ENCODE measurements at regions not wholly inside any gene's neighbourhood (a gene's known extent, or its start where the extent isn't known, plus 50 kb on each side); places are given as distances from the start of the nearest gene placed in this dataset.
"Not testable (repeated sequence)": the region's sequence is repeated elsewhere in the genome, so short reads cannot be mapped to it uniquely, and the experiment has no call there.

DNA sequence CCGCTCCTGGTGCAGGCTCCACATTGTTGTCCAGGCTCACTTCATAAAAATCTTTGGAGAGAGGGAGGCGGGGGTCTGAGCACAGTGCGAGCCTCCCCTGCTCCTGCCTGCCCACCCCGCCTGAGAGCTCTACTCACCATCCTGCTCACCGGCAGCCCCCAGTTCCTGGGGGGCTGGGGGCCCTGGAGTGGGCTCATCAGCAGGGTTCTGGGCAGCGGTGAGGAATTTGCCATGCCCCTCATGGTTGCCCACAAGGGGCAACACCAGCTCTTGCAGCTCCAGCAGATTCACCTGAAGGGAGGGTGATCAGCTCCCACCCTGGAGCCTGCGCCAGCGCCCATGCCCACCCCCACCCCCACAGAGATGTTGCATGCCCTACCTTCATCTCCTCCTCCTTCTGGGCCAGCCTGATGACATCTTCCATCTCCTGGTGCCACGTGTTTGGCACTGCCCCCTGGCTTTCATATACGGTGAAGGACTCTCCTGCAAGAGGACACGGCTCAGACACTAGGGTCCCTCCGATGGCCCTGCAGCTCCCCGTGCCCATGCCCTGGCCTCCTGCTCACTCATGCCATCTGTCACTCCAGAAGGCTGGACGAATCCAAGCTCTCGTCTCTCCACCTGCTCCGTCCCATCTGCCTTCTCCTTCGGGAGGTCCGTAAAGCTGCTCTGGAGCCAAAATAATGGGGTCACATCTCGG, 162.1 kb downstream of the TBC1D2B start:
- POLR2A ChIA-PET = no interaction called here
- Histone ChIP-seq H3K4me3 (ENCODE audit: low read depth in 2 of 2, low read length in 2 of 2) (no peak overlapping the region), H3K27me3 (ENCODE audit: control insufficient read depth, insufficient read depth, low read length) (no peaks in the 10 kb centered on the region), H3K4me1 (ENCODE audit: control insufficient read depth, insufficient read depth, low read length) (no peaks in the 10 kb centered on the region), H3K36me3 (ENCODE audit: control insufficient read depth, insufficient read depth, low read length) (no peaks in the 10 kb centered on the region), H3K9me3 (ENCODE audit: control insufficient read depth, insufficient read depth, low read depth, low read length) (no peaks in the 10 kb centered on the region), H3K27ac (ENCODE audit: low read length) (no peak overlapping the region)
- intact Hi-C loops (cut with micrococcal nuclease; ENCODE audit: unreplicated experiment) = no loop called here
- no TSS peak for BruUV-seq (replicated peaks)
- in situ Hi-C loops (cut with HindIII; ENCODE audit: low pct_unique_long_range_greater_than_20kb, low sequenced_read_pairs) = no loop called here
- CTCF ChIA-PET = no interaction called here
- ATAC-seq = no peak
- DNase-seq (ENCODE audit: low read depth, low spot score) = no peak
- TF ChIP-seq, protein P1, sequence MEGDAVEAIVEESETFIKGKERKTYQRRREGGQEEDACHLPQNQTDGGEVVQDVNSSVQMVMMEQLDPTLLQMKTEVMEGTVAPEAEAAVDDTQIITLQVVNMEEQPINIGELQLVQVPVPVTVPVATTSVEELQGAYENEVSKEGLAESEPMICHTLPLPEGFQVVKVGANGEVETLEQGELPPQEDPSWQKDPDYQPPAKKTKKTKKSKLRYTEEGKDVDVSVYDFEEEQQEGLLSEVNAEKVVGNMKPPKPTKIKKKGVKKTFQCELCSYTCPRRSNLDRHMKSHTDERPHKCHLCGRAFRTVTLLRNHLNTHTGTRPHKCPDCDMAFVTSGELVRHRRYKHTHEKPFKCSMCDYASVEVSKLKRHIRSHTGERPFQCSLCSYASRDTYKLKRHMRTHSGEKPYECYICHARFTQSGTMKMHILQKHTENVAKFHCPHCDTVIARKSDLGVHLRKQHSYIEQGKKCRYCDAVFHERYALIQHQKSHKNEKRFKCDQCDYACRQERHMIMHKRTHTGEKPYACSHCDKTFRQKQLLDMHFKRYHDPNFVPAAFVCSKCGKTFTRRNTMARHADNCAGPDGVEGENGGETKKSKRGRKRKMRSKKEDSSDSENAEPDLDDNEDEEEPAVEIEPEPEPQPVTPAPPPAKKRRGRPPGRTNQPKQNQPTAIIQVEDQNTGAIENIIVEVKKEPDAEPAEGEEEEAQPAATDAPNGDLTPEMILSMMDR (IDR thresholded peaks at IDR 0.05) = no peak
- no peak for TF ChIP-seq TCF7L2 (IDR thresholded peaks at IDR 0.05; ENCODE audit: low read depth, low read length)
- TF ChIP-seq, protein P2, sequence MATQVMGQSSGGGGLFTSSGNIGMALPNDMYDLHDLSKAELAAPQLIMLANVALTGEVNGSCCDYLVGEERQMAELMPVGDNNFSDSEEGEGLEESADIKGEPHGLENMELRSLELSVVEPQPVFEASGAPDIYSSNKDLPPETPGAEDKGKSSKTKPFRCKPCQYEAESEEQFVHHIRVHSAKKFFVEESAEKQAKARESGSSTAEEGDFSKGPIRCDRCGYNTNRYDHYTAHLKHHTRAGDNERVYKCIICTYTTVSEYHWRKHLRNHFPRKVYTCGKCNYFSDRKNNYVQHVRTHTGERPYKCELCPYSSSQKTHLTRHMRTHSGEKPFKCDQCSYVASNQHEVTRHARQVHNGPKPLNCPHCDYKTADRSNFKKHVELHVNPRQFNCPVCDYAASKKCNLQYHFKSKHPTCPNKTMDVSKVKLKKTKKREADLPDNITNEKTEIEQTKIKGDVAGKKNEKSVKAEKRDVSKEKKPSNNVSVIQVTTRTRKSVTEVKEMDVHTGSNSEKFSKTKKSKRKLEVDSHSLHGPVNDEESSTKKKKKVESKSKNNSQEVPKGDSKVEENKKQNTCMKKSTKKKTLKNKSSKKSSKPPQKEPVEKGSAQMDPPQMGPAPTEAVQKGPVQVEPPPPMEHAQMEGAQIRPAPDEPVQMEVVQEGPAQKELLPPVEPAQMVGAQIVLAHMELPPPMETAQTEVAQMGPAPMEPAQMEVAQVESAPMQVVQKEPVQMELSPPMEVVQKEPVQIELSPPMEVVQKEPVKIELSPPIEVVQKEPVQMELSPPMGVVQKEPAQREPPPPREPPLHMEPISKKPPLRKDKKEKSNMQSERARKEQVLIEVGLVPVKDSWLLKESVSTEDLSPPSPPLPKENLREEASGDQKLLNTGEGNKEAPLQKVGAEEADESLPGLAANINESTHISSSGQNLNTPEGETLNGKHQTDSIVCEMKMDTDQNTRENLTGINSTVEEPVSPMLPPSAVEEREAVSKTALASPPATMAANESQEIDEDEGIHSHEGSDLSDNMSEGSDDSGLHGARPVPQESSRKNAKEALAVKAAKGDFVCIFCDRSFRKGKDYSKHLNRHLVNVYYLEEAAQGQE (IDR thresholded peaks at IDR 0.05; ENCODE audit: insufficient read depth in 1 of 2, low read depth in 2 of 2, low read length in 1 of 2) = no peak
- no peak for TF ChIP-seq SIN3A (IDR thresholded peaks at IDR 0.05; ENCODE audit: borderline replicate concordance, insufficient read depth, low read depth, low read length)
- no peak for TF ChIP-seq POLR2AphosphoS5 (IDR thresholded peaks at IDR 0.05; ENCODE audit: low read depth, low read length)

DNA sequence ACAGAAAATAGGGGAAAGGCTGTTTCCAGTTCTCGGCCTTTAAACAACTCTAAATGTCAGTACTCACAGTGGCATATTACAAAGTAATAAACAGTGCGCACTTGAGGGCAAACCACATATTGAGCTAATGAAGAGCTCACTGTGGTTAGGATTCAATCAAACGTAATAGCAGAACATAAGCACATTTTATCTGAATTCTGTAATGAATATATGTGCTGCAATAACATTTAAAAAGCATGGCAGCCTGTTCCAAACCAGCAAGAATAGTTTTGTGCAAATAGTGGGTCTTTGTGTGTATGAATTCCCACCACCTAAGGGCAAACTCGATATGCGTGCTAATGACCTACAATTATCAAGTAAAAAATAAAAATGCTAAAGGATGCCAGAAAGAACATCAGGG, 163.0 kb downstream of the TBC1D2B start:
- H3K9me3 ChIP-seq (ENCODE audit: control insufficient read depth, insufficient read depth, low read depth, low read length); H3K36me3 ChIP-seq (ENCODE audit: control insufficient read depth, insufficient read depth, low read length); in situ Hi-C loops (cut with HindIII; ENCODE audit: low pct_unique_long_range_greater_than_20kb, low sequenced_read_pairs); H3K27ac ChIP-seq (ENCODE audit: low read length); DNase-seq (ENCODE audit: low read depth, low spot score); BruUV-seq (replicated peaks); H3K27me3 ChIP-seq (ENCODE audit: control insufficient read depth, insufficient read depth, low read length); CTCF ChIA-PET; POLR2A ChIA-PET; intact Hi-C loops (cut with micrococcal nuclease; ENCODE audit: unreplicated experiment); H3K4me1 ChIP-seq (ENCODE audit: control insufficient read depth, insufficient read depth, low read length); H3K4me3 ChIP-seq (ENCODE audit: low read depth in 2 of 2, low read length in 2 of 2); ATAC-seq: not testable (repeated sequence)

Measured in Panc1 (cell line).